Activated T-helper 17 cell treated with anti-CD3 and anti-CD28 coated beads, Interleukin-2, amount 50 U/mL, for 72 hours (primary cell): ENCODE measurements at regions not wholly inside any gene's neighbourhood (a gene's known extent, or its start where the extent isn't known, plus 50 kb on each side); places are given as distances from the start of the nearest gene placed in this dataset.
A peak's percentile ranks its signal among the peaks of the same experiment; 100 is the strongest.

Experiments used
- ATAC-seq: fragments of 150-1000 bp; cut with Tn5 transposase; replicated peaks from 2 replicates; pipeline ENCODE4 v1.10.0; 2021; ENCODE audit warnings: mild to moderate bottlenecking, moderate library complexity
- H3K27ac Mint-ChIP-seq: one replicate; pipeline ENCODE4 v1.8.0; 2022; ENCODE audit warnings: mixed read lengths
- H3K27me3 Mint-ChIP-seq: one replicate; pipeline ENCODE4 v1.8.0; 2022; ENCODE audit warnings: mixed read lengths
- H3K36me3 Mint-ChIP-seq: one replicate; pipeline ENCODE4 v1.8.0; 2022; ENCODE audit warnings: low read depth, mild to moderate bottlenecking, mixed read lengths
- H3K4me1 Mint-ChIP-seq: one replicate; pipeline ENCODE4 v1.8.0; 2022; ENCODE audit warnings: mixed read lengths
- H3K4me3 Mint-ChIP-seq: one replicate; pipeline ENCODE4 v1.8.0; 2022; ENCODE audit warnings: mild to moderate bottlenecking, mixed read lengths
- H3K9me3 Mint-ChIP-seq: one replicate; pipeline ENCODE4 v1.8.0; 2022; ENCODE audit warnings: mixed read lengths

DNA sequence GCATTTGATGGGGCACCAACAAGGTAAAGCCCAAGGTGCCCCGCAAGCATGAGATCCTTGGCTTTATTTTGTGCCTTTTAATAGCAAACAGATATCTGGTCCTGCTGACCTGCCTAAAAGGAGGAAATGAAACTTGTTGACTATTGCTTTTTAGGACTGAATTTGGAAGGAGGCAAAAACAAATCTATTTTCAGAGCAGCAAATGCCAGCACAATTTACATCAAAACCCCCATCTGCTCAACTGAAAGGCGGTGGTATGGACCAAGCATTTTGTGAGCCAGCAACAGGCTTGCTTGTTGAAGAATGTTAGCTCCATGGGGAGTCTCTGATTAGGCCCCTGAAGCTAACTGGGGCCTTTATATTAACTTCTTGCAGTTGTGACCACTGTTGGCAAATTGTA, 192.6 kb upstream of the E2F8 start:
- H3K4me1 Mint-ChIP-seq: no peaks in the 10 kb centered on the region
- H3K36me3 Mint-ChIP-seq: no peaks in the 10 kb centered on the region
- no peak overlapping the region for H3K27ac Mint-ChIP-seq
- no peaks in the 10 kb centered on the region for H3K9me3 Mint-ChIP-seq
- peaks cover 43% of the 10 kb centered on the region for H3K27me3 Mint-ChIP-seq
- no peak overlapping the region for H3K4me3 Mint-ChIP-seq
- no peak for ATAC-seq

DNA sequence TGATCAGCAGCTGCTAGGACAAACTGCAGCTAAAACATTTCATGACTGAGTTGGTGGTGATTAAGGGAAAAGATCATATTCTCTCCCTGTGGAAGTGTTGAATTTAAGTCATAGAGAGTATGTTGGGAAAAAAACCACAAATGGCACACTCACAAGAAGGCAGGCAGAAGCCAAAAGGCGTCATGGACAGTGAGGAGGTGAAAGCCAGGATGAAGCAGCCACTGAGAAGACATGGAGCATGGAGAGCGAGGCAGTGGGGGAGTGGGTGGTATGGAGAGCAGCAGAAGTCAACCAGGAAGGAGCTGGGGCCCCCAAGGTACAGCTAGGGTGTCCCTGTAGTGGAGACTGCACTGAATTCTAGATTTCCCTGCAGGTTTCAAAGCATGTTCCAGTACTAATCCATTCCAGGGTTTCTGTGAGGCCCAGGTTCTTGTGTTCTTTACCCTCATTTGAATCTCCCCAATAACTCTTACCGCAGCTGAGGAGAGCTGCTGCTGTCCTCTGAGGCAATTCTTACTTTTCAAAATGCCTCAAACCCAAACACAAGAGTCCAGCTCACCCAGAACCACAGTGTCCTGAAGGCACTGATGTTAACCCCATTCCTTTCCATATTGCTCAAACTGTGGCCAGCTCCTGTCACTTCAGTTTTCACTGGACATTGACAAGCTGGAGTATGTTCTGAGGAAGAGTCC, 191.8 kb upstream of the E2F8 start:
- Mint-ChIP-seq H3K27me3 (peaks cover 41% of the 10 kb centered on the region), H3K4me1 (no peaks in the 10 kb centered on the region), H3K27ac (no peak overlapping the region), H3K4me3 (no peak overlapping the region), H3K9me3 (no peaks in the 10 kb centered on the region), H3K36me3 (no peaks in the 10 kb centered on the region)
- ATAC-seq: no peak

DNA sequence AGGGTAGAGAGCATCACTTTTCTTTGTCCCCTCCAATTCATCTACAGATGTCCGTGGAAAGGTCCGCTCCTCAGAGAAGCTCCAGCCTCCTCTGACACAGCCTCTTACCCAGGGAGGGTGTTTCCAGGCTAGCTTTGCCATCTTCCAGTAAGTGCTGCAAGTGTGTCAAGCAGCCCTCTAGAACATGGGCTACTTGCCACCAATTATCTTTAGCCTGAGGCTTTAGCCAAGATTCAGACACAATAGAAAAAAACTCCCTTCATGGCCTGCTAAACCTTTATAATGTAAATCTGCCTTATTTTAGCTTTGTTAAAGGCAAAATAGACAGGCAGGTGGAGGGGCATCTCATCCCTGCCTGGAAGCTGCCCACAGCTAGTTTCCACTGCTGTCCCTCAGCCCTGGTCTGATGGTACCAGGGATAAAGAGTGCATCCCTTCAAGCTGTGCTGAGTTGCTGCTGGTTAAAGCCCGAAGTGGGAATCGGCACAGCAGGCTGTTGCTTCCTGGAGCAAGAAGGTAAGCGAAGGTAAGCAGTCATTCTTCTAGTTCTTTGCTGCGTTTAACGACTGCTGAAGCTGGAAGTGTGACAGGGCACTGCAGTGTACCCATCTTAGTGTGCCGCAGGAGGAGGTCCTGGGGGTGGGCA, 190.1 kb upstream of the E2F8 start:
- Mint-ChIP-seq H3K4me1 (no peaks in the 10 kb centered on the region), H3K4me3 (no peak overlapping the region), H3K36me3 (no peaks in the 10 kb centered on the region), H3K9me3 (no peaks in the 10 kb centered on the region), H3K27me3 (peaks cover 38% of the 10 kb centered on the region), H3K27ac (no peak overlapping the region)
- ATAC-seq: no peak

DNA sequence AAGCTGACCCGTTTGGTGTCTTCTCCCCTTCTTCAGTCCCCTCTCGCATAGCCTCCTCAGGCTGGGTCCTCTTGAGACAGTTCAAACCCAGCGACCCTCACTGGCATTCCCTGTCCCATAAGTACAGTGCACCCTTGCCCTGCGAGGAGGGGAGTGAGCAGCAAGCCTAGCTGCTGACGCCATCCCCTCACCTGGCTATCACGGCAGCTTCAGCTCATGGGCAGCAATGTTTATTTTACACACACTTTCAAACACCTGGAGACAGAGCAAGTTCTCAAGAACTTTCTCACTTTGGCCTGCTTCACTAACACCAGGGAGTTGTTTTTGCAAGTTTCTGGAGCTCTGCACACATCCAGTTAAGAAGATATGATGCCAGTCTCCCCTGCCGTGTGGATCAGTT, 189.6 kb upstream of the E2F8 start:
- no peaks in the 10 kb centered on the region for H3K4me1 Mint-ChIP-seq
- H3K9me3 Mint-ChIP-seq: no peaks in the 10 kb centered on the region
- peaks cover 36% of the 10 kb centered on the region for H3K27me3 Mint-ChIP-seq
- ATAC-seq: no peak
- H3K36me3 Mint-ChIP-seq: no peaks in the 10 kb centered on the region
- H3K4me3 Mint-ChIP-seq: no peak overlapping the region
- no peak overlapping the region for H3K27ac Mint-ChIP-seq

DNA sequence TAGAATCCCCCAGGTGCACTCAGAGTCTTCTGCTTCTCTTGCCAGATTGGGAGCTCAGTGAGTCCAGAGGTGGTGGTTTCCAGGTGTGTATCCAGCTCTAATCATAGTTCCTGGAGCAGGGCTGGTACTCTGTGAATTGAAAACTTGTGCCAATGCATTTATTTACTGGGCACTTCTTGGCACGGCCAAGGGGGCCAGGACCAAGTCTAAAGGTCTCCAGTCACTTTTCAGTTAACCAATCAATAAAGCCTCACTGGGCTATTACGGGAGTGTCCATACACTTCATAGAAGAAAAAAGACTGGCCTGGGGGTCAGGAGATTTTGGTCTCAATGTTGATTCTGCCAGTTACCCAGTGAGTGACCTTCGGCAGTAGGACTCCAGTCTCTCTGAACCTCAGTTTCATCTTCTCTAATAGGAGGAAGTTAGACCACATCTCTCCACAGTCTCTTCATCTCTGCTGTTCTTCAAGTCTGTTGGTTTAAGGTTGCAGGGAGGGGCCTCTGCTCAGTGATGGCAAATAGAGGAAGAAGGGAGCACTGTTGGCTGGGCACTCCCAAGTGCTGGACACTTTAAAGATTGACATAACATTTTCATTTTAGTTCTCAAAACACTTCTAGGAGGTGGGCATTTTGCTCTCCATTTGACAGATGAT, 188.5 kb upstream of the E2F8 start:
- no peaks in the 10 kb centered on the region for H3K36me3 Mint-ChIP-seq
- peaks cover 36% of the 10 kb centered on the region for H3K27me3 Mint-ChIP-seq
- H3K27ac Mint-ChIP-seq: no peak overlapping the region
- H3K4me1 Mint-ChIP-seq: no peaks in the 10 kb centered on the region
- no peak for ATAC-seq
- no peaks in the 10 kb centered on the region for H3K9me3 Mint-ChIP-seq
- H3K4me3 Mint-ChIP-seq: no peak overlapping the region

DNA sequence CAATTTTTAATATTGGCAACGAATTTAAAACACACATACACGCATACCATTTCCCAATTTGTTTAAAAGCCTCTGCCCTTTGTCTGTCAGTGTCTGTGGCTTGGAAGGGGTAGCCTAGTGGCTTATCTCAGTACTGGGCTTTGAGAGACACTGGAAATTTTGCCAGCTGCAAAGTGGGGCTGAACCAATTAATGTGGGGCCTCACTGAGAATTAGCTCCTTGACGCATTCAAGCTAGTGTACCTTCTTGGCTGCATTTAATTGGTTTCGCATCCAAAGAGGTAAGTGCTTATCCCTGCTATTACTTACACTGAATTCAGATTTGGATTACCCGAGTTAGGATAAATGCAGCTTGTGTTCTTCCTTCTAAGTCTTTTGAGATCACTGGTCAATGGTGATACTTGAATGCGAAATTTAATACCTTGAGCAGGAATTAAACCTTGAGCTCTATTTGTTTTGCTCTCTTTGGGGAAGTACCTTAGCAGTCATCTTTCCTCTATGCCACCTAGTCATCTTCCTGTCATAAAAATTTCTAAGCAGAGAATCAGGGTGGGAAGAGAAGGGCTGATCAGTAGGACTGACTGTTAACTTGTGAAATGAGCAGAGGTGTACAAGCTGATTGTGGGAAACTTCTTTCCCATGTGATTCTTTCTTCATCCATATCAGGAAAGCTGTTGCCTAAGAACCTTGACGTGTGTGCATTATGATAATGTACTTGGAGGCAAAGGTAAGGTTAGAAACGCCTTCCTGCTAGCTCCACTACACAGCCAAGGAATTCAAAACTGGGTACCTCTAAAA, 187.7 kb upstream of the E2F8 start:
- H3K27me3 Mint-ChIP-seq: peaks cover 37% of the 10 kb centered on the region
- H3K36me3 Mint-ChIP-seq: no peaks in the 10 kb centered on the region
- no peak overlapping the region for H3K4me3 Mint-ChIP-seq
- no peaks in the 10 kb centered on the region for H3K4me1 Mint-ChIP-seq
- H3K27ac Mint-ChIP-seq: no peak overlapping the region
- peak; percentile 79 for ATAC-seq
- H3K9me3 Mint-ChIP-seq: no peaks in the 10 kb centered on the region

DNA sequence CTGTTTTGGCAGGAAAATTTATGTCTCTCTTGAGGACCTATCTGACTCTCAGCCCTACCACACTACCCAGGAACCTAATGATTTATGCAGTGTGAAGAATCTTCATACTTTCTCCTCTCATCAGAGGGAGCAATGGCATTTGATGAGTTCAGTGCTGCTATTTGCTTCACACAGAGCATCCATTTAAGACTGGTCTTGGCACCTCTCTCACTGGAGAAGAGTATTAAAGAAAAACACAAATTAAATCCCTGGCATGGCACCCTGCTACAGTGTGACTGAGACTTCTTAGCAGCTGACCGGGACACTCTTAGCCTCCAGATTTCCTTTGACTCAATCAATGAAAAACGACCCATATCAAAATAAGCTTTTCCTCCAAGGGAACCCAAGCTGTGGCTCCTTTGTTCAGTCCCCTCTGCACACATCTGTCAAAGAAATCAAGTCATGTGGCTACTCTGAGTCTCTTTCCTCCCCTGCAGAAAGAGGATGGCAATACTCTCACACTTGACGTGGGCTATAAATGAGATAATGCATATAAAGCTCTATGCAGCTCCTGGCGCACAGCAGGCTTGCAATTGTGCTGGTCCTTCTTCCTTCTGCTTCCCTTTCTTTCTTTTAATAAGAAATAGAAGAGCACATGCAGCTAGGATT, 186.1 kb upstream of the E2F8 start:
- no peak for ATAC-seq
- Mint-ChIP-seq H3K9me3 (no peaks in the 10 kb centered on the region), H3K27ac (no peak overlapping the region), H3K4me1 (no peaks in the 10 kb centered on the region), H3K36me3 (no peaks in the 10 kb centered on the region), H3K4me3 (no peak overlapping the region), H3K27me3 (peaks cover 35% of the 10 kb centered on the region)

DNA sequence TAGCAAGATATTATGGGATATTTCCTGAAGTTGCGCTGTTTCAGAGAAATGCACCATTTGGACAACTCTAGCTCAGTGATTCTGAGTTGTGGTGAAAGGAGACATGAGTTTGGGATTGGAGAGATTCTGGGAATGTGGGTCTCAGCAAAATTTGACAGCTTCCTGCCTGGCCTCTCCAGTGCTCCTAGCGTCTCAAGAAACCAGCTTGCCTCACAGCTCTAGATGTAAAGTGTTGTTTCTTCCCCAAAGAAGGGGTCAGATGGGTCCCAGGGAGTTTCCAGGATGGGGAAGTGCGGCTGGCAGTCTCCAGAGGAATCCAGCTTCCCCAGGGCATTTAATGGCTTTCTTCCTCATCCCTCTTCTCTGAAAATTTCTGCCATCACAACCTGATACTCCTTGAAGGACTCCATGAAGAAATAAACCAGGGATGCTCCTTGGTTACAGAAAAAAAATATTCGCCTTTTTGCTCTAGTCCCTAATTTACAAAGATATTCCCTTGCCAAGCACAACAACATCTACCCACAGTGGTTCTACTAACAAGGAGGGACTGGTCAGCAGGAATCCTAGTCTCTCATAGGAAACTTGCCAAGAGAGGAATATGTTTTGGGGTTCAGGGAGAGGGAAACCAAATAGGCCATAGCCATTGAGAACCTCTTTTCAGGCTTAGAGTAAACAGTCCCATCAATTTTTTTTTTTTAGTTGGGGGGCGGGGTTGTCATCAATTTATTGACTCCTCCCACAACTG, 185.4 kb upstream of the E2F8 start:
- Mint-ChIP-seq H3K27me3 (peaks cover 31% of the 10 kb centered on the region), H3K36me3 (no peaks in the 10 kb centered on the region), H3K4me3 (no peak overlapping the region), H3K9me3 (no peaks in the 10 kb centered on the region), H3K27ac (no peak overlapping the region), H3K4me1 (no peaks in the 10 kb centered on the region)
- ATAC-seq: no peak

DNA sequence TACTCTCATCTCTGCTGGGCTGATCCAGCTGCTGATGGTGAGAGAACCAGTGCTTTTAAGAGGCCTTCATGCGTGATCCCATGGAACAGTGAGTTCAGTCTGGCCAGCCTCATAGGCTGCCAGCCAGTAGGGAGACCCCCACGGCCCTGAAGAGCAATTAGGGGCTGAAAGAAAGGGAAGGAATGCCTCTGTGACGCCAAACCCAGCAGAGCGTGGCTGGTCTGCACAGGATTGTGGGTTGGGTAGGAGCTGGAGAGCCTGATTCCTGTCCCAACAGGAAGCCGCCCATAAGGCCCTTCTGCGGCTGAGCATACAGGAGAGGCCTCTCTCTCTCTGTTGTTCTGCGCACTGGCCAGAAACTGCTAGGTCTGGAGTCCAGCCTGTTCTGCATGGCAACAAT, 181.5 kb upstream of the E2F8 start:
- no peaks in the 10 kb centered on the region for H3K4me1 Mint-ChIP-seq
- no peak overlapping the region for H3K27ac Mint-ChIP-seq
- H3K36me3 Mint-ChIP-seq: no peaks in the 10 kb centered on the region
- H3K4me3 Mint-ChIP-seq: no peak overlapping the region
- peaks cover 19% of the 10 kb centered on the region for H3K27me3 Mint-ChIP-seq
- H3K9me3 Mint-ChIP-seq: no peaks in the 10 kb centered on the region
- no peak for ATAC-seq

DNA sequence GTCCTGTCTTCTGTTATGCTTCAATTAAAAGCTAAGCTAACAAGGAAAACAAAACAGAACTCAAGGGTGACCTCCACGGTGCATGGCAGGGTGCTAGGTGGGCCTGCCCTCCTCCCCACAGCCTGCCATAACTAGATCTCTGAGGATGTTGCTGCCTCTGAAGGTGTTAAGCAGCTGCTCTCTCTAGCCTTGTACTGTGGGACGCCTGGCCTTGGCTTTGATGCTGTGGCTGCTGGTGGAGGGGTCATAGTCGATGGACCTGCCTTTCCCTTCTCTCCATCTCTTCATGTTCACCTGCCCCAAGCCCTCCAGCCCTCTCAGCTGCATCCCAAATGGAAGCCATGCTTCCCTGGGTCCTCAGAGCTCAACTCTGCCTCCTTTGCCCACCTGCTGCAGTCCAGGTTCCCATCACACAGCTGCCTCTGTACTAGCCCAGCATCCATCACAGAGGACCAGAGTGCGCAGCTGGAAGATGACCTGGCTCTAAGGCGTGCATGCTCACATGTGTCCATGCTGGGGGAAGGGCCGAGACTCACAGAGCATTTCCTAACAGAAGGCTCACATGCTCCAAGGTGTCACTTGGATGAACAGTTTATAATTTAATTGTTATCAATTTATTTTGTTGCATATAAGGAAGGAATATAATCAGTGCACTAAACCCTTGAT, 180.3 kb upstream of the E2F8 start:
- Mint-ChIP-seq H3K9me3 (no peaks in the 10 kb centered on the region), H3K27me3 (peaks cover 15% of the 10 kb centered on the region), H3K4me1 (no peaks in the 10 kb centered on the region), H3K27ac (no peak overlapping the region), H3K4me3 (no peak overlapping the region), H3K36me3 (no peaks in the 10 kb centered on the region)
- no peak for ATAC-seq

DNA sequence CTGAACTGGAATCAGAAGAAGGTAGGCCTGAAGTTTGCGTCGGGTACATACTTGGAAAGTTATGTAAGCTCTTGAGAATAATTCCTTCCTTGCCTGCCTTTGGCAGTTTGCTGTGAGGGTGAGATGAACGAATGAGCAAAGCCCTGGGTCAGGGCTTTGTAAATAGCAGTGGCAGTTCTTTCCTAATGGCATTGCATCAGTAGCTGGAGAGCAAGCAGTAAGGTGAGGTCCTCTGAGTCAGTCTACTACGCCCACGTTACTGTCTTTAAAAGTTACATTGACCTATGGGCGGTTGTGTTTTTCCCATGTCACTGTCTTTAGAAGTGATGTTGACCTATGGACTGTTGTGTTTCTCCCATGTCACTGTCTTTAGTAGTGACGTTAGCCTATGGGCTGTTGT, 179.1 kb upstream of the E2F8 start:
- Mint-ChIP-seq H3K4me3 (no peak overlapping the region), H3K9me3 (peaks cover 2% of the 10 kb centered on the region), H3K27ac (no peak overlapping the region), H3K36me3 (no peaks in the 10 kb centered on the region), H3K4me1 (no peaks in the 10 kb centered on the region), H3K27me3 (peaks cover 19% of the 10 kb centered on the region)
- ATAC-seq: no peak

DNA sequence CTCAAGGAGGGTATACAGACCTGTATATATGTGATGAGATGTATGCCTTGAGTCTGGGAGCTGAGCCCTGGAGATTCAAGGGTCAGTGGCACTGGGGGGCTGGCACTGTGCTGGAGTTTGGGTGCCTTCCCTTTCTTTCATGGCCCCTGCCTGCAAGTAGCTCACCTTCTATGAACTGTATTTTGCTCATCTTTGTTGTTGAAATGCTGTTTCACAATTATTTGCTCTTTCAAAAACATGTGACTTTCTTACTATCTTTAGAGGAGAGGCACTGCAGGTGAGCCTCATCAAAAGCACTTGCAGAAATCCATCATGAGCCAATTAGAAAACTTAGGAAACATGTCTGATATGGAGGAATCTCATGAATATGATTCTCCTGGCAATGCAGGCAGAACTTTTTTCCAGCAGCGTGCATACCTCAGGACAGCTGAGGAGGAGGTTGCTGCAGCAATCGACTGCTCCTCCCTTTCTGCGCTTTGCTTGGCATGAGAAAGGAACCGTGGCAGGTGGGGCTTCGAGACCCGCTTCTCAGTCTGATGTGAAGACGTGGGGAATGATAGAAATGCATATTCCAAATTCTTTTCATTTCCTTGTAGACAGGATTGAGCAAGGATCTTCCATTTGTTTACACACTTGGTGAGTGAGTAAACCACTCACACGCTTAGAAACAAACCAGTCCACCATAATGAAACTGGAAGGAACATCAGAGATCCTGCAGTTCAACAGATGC, 178.4 kb upstream of the E2F8 start:
- Mint-ChIP-seq H3K4me3 (no peak overlapping the region), H3K36me3 (no peaks in the 10 kb centered on the region), H3K9me3 (peaks cover 5% of the 10 kb centered on the region), H3K27ac (no peak overlapping the region), H3K27me3 (peaks cover 22% of the 10 kb centered on the region), H3K4me1 (no peaks in the 10 kb centered on the region)
- ATAC-seq: no peak

DNA sequence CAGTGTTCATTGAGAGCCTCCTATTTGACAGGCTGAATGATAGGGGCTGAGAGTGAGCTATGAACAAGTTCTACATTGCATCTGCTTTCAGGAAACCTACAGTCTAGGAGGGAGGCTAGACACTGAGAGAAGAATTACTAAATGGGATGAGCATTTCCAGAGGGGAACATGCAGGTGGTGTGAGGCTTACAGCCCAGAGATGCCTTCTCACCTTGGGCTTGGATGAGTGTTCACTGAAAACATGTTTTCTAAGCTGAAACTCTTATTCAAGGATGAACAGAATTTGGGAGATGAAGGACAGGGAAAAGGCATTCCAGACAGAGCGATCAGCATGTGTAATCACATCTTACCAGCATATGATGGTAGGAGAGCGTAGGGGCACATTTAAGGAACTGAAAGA, 177.5 kb upstream of the E2F8 start:
- no peak for ATAC-seq
- Mint-ChIP-seq H3K27ac (no peak overlapping the region), H3K4me3 (no peak overlapping the region), H3K4me1 (no peaks in the 10 kb centered on the region), H3K36me3 (no peaks in the 10 kb centered on the region), H3K9me3 (peaks cover 5% of the 10 kb centered on the region), H3K27me3 (peaks cover 16% of the 10 kb centered on the region)
